Hepatocyte (in vitro differentiated cells): ENCODE measurements at regions not wholly inside any gene's neighbourhood (a gene's known extent, or its start where the extent isn't known, plus 50 kb on each side); places are given as distances from the start of the nearest gene placed in this dataset.

ENCODE experiments used
- DNase-seq: peaks from one replicate; pipeline ENCODE4 v3.0.0-alpha.2; 2016; ENCODE audit warnings: low spot score
- H2AFZ ChIP-seq: fragments of 200-600 bp; sonication (generic); 2 replicates; pipeline ENCODE4 v1.6.0; 2016; ENCODE audit warnings: antibody characterized with exemption, mild to moderate bottlenecking
- H3K27ac ChIP-seq: fragments of 200-600 bp; sonication (generic); 2 replicates; pipeline ENCODE4 v1.5.1; 2016; ENCODE audit warnings: mild to moderate bottlenecking
- H3K27me3 ChIP-seq: fragments of 200-600 bp; sonication (generic); 2 replicates; pipeline ENCODE4 v1.6.1; 2016
- H3K36me3 ChIP-seq: fragments of 200-600 bp; sonication (generic); replicated peaks from 2 replicates; pipeline ENCODE4 v1.5.1; 2016; ENCODE audit warnings: low read depth; ENCODE audit not compliant: insufficient read depth
- H3K4me1 ChIP-seq: fragments of 200-600 bp; sonication (generic); 2 replicates; pipeline ENCODE4 v1.5.1; 2016; ENCODE audit warnings: mild to moderate bottlenecking, moderate library complexity; ENCODE audit not compliant: insufficient read depth
- H3K4me2 ChIP-seq: fragments of 200-600 bp; sonication (generic); 2 replicates; pipeline ENCODE4 v1.6.0; 2016
- H3K4me3 ChIP-seq: fragments of 200-600 bp; sonication (generic); 2 replicates; pipeline ENCODE4 v1.5.1; 2016; ENCODE audit warnings: mild to moderate bottlenecking
- H3K79me2 ChIP-seq: fragments of 200-600 bp; sonication (generic); 2 replicates; pipeline ENCODE4 v1.6.0; 2017; ENCODE audit warnings: mild to moderate bottlenecking
- H3K9me2 ChIP-seq: fragments of 200-600 bp; sonication (generic); replicated peaks from 2 replicates; pipeline ENCODE4 v1.6.0; 2017; ENCODE audit warnings: mild to moderate bottlenecking; ENCODE audit not compliant: insufficient read depth
- H3K9me3 ChIP-seq: fragments of 200-600 bp; sonication (generic); 2 replicates; pipeline ENCODE4 v1.5.1; 2016; ENCODE audit warnings: low read depth, mild to moderate bottlenecking
- H4K20me1 ChIP-seq: fragments of 200-600 bp; sonication (generic); 2 replicates; pipeline ENCODE4 v1.6.0; 2016; ENCODE audit warnings: mild to moderate bottlenecking; ENCODE audit not compliant: insufficient read depth, poor library complexity, severe bottlenecking
- CTCF ChIP-seq: fragments of 200-600 bp; sonication (generic); IDR thresholded peaks from 2 replicates; pipeline ENCODE4 v1.5.1; 2016; ENCODE audit warnings: antibody characterized with exemption, mild to moderate bottlenecking; ENCODE audit not compliant: poor library complexity
- EZH2 ChIP-seq: fragments of 200-600 bp; sonication (generic); IDR thresholded peaks from 2 replicates; pipeline ENCODE4 v1.6.1; 2016; ENCODE audit warnings: antibody characterized with exemption, mild to moderate bottlenecking, borderline replicate concordance
- EZH2phosphoT487 ChIP-seq: fragments of 200-600 bp; sonication (generic); IDR thresholded peaks from one replicate; pipeline ENCODE4 v1.6.1; 2018; ENCODE audit warnings: antibody characterized with exemption, mild to moderate bottlenecking, low read depth, moderate library complexity; ENCODE audit not compliant: unreplicated experiment, severe bottlenecking
- WGBS: methylation state at CpG from one replicate; pipeline ENCODE4 v1.1.6; 2016; ENCODE audit warnings: low lambda C conversion rate; ENCODE audit errors: missing lambda C conversion rate; 5-methylcytosine and 5-hydroxymethylcytosine counted together

GRCh38 chr11:86176165-86176884, 68.2 kb upstream of the EED start:
- no peaks in the 10 kb centered on the region for H4K20me1 ChIP-seq
- no peaks in the 10 kb centered on the region for H3K27me3 ChIP-seq
- no peaks in the 10 kb centered on the region for H3K79me2 ChIP-seq
- whole genome bisulfite sequencing: 87% methylated on average over 4 of the region's 4 CpGs
- no peak for DNase-seq
- TF ChIP-seq EZH2 (no peak), EZH2phosphoT487 (no peak), CTCF (no peak)
- no peaks in the 10 kb centered on the region for H3K36me3 ChIP-seq
- H3K4me1 ChIP-seq: peaks cover 15% of the 10 kb centered on the region
- H3K4me2 ChIP-seq: no peak overlapping the region
- no peaks in the 10 kb centered on the region for H3K9me2 ChIP-seq
- H3K4me3 ChIP-seq: no peak overlapping the region
- no peaks in the 10 kb centered on the region for H3K9me3 ChIP-seq
- no peak overlapping the region for H2AFZ ChIP-seq
- no peak overlapping the region for H3K27ac ChIP-seq

GRCh38 chr11:86175626-86176025, 68.9 kb upstream of the EED start:
- 100% methylated on average over 2 of the region's 2 CpGs for WGBS
- Histone ChIP-seq H3K27ac (no peak overlapping the region), H3K27me3 (no peaks in the 10 kb centered on the region)

GRCh38 chr11:86175191-86175590, 69.4 kb upstream of the EED start:
- Histone ChIP-seq H3K9me3 (no peaks in the 10 kb centered on the region), H3K4me3 (no peak overlapping the region), H2AFZ (no peak overlapping the region), H3K27me3 (no peaks in the 10 kb centered on the region), H3K4me2 (no peak overlapping the region), H3K79me2 (no peaks in the 10 kb centered on the region), H4K20me1 (no peaks in the 10 kb centered on the region), H3K9me2 (no peaks in the 10 kb centered on the region), H3K27ac (peak overlapping the region; percentile 83), H3K36me3 (no peaks in the 10 kb centered on the region), H3K4me1 (peaks cover 15% of the 10 kb centered on the region)
- no peak for DNase-seq
- TF ChIP-seq CTCF (no peak), EZH2 (no peak), EZH2phosphoT487 (no peak)
- 88% methylated on average over 1 of the region's 1 CpG for WGBS

More at GRCh38 chr11:86175626-86176025, 68.9 kb upstream of the EED start:
- Histone ChIP-seq H3K9me3 (no peaks in the 10 kb centered on the region), H3K4me2 (no peak overlapping the region), H3K79me2 (no peaks in the 10 kb centered on the region), H4K20me1 (no peaks in the 10 kb centered on the region), H3K4me1 (peaks cover 15% of the 10 kb centered on the region), H3K36me3 (no peaks in the 10 kb centered on the region), H2AFZ (no peak overlapping the region), H3K9me2 (no peaks in the 10 kb centered on the region), H3K4me3 (no peak overlapping the region)
- no peak for DNase-seq
- TF ChIP-seq CTCF (no peak), EZH2 (no peak), EZH2phosphoT487 (no peak)
